GM21367 (cell line): ENCODE measurements at regions not wholly inside any gene's neighbourhood (a gene's known extent, or its start where the extent isn't known, plus 50 kb on each side); places are given as distances from the start of the nearest gene placed in this dataset.
"Not testable (repeated sequence)": the region's sequence is repeated elsewhere in the genome, so short reads cannot be mapped to it uniquely, and the experiment has no call there.

ENCODE experiments used
- ATAC-seq: cut with Tn5 transposase; IDR thresholded peaks from one replicate; pipeline ENCODE4 v1.9.1; 2021; ENCODE audit not compliant: unreplicated experiment

DNA sequence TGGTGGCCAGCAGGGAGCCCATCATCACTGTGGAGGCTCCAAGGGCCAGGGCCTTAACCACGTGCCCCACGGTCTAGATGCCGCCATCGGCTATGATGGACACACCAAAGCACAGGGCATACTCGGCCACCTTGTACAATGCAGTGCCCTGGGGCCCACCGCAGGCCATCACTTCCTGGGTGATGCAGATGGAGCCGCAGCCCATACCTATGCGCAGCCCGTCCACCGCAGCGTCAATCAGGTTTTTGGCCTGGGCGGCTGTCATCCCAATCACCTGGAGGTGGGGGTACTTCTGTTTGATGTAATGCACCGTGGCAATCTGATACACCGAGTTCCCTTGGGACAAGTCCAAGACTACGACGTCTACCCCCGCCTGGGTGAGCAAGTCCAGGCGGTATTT, 153.3 kb upstream of the ZSWIM2 start:
- ATAC-seq = no peak

DNA sequence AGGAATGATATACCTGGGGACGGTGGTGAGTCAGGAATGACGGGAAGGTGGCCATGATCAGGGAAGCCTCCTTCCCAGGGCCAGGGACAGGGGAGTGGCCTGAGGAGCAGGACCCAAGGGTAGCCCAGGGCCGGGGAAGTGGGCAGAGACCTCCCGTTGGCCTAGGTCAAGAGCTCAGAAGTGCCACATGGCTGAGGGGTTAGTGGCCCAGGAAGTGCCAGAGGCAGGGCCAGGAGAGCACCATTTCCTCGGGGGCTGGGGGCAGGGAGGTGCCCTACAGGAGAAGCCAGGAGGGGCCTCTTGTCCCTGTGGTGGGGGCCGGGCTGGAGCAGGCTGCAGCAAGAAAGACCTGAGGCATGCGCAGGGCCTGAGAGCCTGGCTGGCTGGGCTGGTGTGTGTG, 152.3 kb upstream of the ZSWIM2 start:
- no peak for ATAC-seq

- no peak for ATAC-seq
These were observed 146.1 kb upstream of the ZSWIM2 start for GRCh38 chr2:186995092-186995491.

DNA sequence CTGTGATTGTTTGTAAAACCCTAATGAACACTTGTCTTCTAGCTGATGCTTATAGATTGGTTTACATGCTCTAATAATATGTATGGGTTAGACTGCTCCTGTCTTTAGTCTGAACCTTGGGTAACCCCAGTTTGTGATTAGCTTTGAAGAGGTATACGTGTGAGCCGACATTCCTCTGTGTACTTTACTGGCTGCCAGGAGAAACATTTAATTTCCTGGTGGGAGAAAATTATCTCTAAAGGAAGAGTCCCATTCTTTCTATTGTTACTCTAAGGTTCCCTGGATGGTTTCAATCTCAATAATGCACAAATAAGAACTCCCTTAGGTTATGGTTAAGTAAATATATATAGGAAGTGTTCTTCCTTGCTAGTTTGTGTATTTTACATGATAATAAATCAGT, 143.6 kb upstream of the ZSWIM2 start:
- ATAC-seq = no peak

- no peak for ATAC-seq
These were observed 142.9 kb upstream of the ZSWIM2 start for GRCh38 chr2:186991766-186992417.

- ATAC-seq = no peak
These were observed 136.0 kb upstream of the ZSWIM2 start for GRCh38 chr2:186984966-186985365.

GRCh38 chr2:186984481-186984880, 135.5 kb upstream of the ZSWIM2 start:
- no peak for ATAC-seq

DNA sequence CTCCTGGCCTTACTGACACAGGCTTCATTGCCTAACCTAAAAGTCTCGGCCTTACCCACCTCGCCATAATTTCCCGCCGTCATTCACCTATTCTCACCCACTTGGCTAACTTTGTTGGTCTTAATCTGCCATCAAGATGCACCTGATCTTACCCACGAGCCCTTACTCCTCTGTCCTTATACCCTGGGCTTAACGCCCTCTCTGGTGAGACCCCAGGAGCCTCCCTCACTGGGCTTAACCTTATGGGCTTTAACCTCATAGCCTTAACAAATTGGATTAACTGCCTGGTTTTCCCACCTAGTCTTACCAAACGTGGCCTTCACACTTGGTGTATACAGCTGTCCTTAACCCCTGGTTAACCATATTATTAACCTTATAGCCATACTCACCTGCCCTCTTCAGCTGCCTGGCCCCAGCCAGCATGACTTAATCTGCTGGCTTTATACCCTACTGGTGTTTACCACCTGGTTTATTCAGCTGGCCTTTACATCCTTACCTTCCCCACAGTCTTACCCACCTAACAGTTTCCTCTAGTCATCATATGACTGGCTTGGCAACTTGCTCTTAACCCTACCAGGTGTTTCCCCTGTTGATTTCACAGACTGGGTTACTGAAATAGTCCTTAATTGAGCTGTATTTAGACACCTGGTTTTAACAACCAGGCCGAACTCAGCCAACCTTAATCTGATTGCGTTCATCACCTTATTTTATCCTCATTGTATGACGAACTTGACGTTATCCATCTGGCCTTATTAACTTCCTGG, 132.0 kb upstream of the ZSWIM2 start:
- no peak for ATAC-seq

DNA sequence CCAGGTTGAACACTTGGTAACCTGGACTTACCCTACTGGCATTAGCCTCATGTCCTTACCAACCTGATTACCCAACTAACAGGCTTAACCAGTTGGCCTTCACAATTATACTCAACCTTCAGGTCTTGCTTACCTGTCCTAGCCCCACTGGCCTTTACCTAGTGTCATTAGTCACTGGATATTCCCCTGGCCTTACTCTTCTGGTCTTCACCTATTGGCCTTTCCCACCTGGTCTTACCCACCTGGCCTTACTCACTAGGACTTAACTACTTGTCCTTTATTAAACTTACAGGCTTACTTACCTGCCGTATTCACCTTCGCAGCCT, 131.1 kb upstream of the ZSWIM2 start:
- ATAC-seq = no peak

DNA sequence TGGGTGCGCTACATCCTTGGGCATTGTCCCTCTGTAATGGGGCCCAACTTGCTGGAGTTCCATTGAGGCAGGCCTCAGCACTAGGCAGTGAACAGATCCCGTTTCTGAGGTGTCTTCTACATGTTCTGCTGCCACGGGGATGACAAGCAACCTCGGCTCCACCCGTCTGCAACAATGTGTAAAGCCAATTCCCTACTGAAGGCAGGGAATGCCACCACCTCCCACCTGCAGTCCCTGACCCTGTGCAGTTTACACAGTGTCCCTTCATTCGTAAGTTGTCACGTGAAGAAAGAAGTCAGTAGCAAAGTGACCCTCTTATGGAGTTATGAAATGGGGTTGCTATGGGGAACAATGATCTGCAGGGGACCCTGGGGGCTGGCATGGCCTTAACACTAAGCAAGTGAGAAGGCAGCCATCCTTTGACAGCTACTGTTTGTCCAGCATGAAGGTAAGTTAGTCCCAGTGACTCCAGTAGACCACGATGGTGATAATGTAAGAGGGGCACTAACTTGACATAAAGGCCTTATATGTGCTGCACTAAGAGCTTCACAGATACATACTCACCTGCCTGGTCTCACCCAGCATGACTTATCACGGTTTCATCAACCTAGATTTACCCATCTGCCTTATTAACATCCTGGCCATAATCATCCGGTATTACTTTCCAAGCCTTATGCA, 130.6 kb upstream of the ZSWIM2 start:
- ATAC-seq = no peak

GRCh38 chr2:186977433-186978045, 128.6 kb upstream of the ZSWIM2 start:
- no peak for ATAC-seq

DNA sequence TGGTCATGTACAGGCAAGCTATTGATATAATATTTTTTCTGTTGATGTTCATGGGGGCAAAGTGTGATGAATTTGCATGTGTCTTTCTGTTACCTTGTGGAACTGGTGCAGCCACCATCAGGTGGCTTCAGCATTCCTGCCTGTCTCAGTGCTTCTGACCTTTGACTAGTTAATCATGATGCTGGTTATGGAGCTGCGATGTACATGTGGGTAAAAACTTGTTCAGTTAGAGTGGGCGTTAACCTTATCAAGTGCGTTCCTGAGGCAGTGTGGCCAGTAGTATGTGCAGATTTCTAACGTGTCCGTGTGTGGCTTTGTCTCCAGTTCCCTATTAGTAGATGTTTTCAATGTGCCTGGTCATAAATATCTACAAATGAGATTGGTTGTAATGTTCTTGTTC, 127.4 kb upstream of the ZSWIM2 start:
- no peak for ATAC-seq

GRCh38 chr2:186972281-186972970, 123.5 kb upstream of the ZSWIM2 start:
- ATAC-seq = no peak

GRCh38 chr2:186968277-186968676, 119.3 kb upstream of the ZSWIM2 start:
- ATAC-seq = peak; percentile 71

- no peak for ATAC-seq
These were observed 117.0 kb upstream of the ZSWIM2 start for GRCh38 chr2:186966015-186966414.

DNA sequence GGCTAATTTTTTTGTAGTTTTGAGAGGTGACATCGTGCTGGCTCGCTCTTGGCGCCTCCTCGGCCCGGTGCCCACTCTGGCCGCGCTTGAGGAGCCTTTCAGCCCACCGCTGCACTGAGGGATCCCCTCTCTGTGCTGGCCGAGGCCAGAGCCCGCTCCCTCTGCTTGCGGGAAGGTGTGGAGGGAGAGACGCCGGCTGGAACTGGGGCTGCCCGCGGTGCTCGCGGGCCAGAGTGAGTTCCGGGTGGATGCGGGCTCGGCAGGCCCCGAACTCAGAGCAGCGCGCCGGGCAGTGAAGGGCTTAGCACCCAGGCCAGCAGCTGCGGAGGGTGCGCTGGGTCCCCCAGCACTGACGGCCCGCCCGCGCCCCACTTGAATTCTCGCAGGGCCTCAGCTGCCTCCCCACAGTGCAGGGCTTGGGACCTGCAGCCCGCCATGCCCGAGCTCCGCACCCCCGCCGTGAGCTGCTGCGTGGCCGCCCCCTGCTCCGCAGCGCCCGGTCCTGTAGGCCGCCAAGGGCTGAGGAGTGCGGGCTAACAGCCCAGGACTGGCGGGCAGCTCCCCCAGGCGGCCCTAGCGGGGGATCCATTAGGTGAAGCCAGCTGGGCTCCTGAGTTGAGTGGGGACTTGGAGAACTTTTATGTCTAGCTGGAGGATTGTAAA, 113.2 kb upstream of the ZSWIM2 start:
- no peak for ATAC-seq

GRCh38 chr2:186960241-186960640, 111.3 kb upstream of the ZSWIM2 start:
- not testable (repeated sequence) for ATAC-seq

- ATAC-seq = no peak
These were observed 110.5 kb upstream of the ZSWIM2 start for GRCh38 chr2:186959486-186959885.

DNA sequence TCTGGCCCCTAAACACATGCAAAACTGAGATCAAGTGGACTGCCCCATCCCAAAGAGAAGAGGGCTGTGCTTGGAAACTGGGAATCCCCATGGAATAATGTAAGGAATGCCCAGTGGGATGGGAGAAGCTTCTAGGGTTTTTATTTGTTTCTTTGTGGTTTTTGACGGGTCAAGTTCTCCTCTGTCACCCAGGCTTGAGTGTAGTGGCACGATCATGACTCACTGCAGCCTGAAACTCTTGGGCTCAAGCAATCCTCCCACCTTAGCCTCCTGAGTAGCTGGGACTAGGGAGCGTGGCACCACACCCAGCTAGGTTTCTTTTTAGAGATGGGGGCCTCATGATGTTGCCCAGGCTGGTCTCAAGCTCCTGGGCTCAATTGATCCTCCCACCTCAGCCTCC, 101.7 kb upstream of the ZSWIM2 start:
- ATAC-seq = no peak

DNA sequence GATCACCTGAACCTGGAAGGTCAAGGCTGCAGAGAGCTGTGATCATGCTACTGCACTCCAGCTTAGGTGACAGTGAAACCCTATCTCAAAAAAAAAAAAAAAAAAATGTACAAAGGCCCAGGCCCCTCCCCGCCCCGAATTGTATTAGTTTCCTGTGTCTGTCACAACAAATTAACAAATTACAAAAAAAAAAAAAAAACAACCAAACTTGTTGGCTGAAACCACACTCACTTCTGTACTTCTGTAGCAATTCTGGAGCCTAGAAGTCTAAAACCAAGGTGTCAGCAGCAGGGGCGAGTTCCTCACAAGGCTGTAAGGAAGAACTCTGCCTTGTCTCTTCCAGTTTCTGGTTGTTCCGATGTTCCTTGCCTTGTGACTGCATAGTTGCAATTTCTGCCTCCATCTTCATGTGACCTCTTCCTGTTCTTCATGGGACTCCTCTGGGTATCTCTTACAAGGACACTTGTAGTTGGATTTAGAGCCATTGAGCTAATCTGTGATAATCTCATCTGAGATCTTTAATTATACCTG, 100.8 kb upstream of the ZSWIM2 start:
- no peak for ATAC-seq

DNA sequence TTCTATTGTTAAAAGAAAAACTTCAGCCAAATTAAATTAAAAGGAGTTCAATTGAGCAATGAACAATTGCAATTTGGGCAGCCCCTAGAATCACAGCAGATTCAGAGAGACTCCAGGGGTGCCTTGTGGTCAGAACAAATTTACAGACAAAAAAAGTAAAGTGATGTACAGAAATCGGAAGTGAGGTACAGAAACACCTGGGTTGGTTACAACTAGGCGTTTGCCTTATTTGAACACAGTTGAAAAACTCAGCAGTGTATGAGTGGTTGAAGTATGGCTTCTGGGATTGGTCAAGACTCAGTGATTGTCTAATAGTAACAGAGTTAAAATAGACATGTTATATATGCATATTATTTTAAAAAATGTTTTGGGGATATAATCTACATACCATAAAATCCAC, 98.5 kb upstream of the ZSWIM2 start:
- no peak for ATAC-seq
